OCI-LY3 (cell line): ENCODE measurements at regions not wholly inside any gene's neighbourhood (a gene's known extent, or its start where the extent isn't known, plus 50 kb on each side); places are given as distances from the start of the nearest gene placed in this dataset.

Experiments used
- EZH2phosphoT487 ChIP-seq: fragments of 200-600 bp; shearing (Covaris generic); IDR thresholded peaks from 2 replicates; pipeline ENCODE4 v1.6.1; 2018; ENCODE audit warnings: antibody characterized with exemption, mixed run types, low read depth
- TF ChIP-seq, protein P1 (sequence below): fragments of 200-600, 300-600 bp; sonication (generic); IDR thresholded peaks from 2 replicates; pipeline ENCODE4 v1.5.1; 2014; ENCODE audit warnings: antibody characterized with exemption, low read length, low read depth

GRCh38 chr16:63488955-63489354 is 1452.7 kb upstream of the CDH8 start:
- TF ChIP-seq, protein P1, sequence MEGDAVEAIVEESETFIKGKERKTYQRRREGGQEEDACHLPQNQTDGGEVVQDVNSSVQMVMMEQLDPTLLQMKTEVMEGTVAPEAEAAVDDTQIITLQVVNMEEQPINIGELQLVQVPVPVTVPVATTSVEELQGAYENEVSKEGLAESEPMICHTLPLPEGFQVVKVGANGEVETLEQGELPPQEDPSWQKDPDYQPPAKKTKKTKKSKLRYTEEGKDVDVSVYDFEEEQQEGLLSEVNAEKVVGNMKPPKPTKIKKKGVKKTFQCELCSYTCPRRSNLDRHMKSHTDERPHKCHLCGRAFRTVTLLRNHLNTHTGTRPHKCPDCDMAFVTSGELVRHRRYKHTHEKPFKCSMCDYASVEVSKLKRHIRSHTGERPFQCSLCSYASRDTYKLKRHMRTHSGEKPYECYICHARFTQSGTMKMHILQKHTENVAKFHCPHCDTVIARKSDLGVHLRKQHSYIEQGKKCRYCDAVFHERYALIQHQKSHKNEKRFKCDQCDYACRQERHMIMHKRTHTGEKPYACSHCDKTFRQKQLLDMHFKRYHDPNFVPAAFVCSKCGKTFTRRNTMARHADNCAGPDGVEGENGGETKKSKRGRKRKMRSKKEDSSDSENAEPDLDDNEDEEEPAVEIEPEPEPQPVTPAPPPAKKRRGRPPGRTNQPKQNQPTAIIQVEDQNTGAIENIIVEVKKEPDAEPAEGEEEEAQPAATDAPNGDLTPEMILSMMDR, result no peak
- no peak for TF ChIP-seq EZH2phosphoT487
